ENCODE measurements at regions not wholly inside any gene's neighbourhood (a gene's known extent, or its start where the extent isn't known, plus 50 kb on each side); places are given as distances from the start of the nearest gene placed in this dataset.

GRCh38 chr5:89596821-89597220, 713.8 kb upstream of the MEF2C start:
- TF ChIP-seq POLR2A (IDR thresholded peaks at IDR 0.05; ENCODE audit: low read depth, low read length) (no peak), POLR2AphosphoS5 (IDR thresholded peaks at IDR 0.05; ENCODE audit: low read depth, low read length) (no peak), TAF1 (IDR thresholded peaks at IDR 0.05; ENCODE audit: low read depth, low read length) (no peak), SPI1 (IDR thresholded peaks at IDR 0.05; ENCODE audit: low read depth, low read length) (no peak), POU2F2 (IDR thresholded peaks at IDR 0.05; ENCODE audit: low read depth, low read length) (no peak)
